OCI-LY1 (cell line): ENCODE measurements at regions not wholly inside any gene's neighbourhood (a gene's known extent, or its start where the extent isn't known, plus 50 kb on each side); places are given as distances from the start of the nearest gene placed in this dataset.

Source experiments
- EZH2 ChIP-seq: fragments of 200-600 bp; sonication (generic), shearing (Covaris generic); IDR thresholded peaks from 2 replicates; pipeline ENCODE4 v1.8.0; 2017; ENCODE audit warnings: borderline replicate concordance, mixed run types, mild to moderate bottlenecking, antibody characterized with exemption, low read length, moderate library complexity, mixed read lengths
- TF ChIP-seq, protein P1 (sequence below): fragments of 200-600 bp; sonication (generic), shearing (Covaris generic); IDR thresholded peaks from 2 replicates; pipeline ENCODE4 v1.5.1; 2017; ENCODE audit warnings: mild to moderate bottlenecking, antibody characterized with exemption, low read length, moderate library complexity, mixed read lengths

DNA sequence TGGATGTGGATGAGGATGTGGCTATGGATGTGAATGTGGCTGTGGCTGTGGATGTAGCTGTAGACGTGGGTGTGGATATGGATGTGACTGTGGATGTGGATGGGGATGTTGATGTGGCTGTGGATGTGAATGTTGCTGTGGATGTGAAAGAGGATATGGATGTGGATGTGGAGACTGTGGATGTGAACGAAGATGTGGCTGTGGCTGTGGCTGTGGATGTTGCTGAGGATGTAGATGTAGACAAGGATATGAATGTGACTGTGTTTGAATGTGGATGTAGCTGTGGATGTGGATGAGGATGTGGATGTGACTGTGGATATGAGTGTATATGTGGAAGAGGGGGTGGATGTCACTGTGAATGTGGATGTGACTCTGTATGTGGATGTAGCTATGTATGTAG is 884.6 kb upstream of the CHAC2 start:
- TF ChIP-seq, protein P1, sequence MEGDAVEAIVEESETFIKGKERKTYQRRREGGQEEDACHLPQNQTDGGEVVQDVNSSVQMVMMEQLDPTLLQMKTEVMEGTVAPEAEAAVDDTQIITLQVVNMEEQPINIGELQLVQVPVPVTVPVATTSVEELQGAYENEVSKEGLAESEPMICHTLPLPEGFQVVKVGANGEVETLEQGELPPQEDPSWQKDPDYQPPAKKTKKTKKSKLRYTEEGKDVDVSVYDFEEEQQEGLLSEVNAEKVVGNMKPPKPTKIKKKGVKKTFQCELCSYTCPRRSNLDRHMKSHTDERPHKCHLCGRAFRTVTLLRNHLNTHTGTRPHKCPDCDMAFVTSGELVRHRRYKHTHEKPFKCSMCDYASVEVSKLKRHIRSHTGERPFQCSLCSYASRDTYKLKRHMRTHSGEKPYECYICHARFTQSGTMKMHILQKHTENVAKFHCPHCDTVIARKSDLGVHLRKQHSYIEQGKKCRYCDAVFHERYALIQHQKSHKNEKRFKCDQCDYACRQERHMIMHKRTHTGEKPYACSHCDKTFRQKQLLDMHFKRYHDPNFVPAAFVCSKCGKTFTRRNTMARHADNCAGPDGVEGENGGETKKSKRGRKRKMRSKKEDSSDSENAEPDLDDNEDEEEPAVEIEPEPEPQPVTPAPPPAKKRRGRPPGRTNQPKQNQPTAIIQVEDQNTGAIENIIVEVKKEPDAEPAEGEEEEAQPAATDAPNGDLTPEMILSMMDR: no peak
- no peak for TF ChIP-seq EZH2
